ENCODE measurements at regions not wholly inside any gene's neighbourhood (a gene's known extent, or its start where the extent isn't known, plus 50 kb on each side); places are given as distances from the start of the nearest gene placed in this dataset.

- DNase-seq = no peak
These were observed 54.7 kb upstream of the DSCAM start for GRCh38 chr21:40901691-40902090.

DNA sequence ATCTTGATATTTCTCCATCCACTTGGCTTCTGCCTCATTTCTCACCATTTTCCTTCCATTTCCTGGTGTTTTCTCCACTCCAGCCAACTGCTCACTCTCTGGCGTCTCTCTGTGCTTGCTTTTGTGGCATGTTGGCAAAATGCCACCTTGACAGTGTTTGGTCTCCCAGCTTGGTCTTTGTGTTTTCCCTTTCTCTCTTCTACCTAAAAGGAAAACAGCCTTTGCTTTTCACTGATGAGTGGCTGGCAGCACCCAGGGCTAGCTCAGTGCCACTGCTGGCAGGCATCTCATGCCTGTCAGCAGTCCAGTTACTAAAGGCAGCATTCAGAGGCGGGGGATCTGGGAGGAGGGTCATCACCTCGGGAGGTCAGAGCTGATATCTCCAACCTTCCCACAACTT lies 55.3 kb upstream of the DSCAM start:
- no peak for DNase-seq

- no peak for DNase-seq
These were observed 56.0 kb upstream of the DSCAM start for GRCh38 chr21:40902993-40903392.

- DNase-seq = no peak
These were observed 58.3 kb upstream of the DSCAM start for GRCh38 chr21:40905251-40905650.

DNA sequence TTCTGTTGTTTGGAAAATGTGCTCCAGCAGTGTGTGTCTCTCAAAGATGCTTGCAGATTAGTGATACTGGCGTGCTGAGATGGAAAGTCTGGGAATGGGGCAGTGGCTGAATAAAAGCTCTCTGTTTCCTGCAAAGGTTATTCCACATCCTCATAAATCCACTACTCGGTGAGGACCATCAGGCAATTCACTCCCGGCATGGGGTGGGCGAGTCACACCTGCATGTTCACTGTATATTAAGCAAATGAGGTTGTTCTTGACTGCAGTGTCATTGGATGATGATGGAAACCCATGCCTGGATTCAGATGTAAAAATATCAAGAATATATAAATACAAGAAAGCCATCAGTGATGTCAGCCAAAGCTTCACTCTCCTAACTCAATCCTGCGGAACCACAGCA lies 65.4 kb upstream of the DSCAM start:
- no peak for DNase-seq

DNA sequence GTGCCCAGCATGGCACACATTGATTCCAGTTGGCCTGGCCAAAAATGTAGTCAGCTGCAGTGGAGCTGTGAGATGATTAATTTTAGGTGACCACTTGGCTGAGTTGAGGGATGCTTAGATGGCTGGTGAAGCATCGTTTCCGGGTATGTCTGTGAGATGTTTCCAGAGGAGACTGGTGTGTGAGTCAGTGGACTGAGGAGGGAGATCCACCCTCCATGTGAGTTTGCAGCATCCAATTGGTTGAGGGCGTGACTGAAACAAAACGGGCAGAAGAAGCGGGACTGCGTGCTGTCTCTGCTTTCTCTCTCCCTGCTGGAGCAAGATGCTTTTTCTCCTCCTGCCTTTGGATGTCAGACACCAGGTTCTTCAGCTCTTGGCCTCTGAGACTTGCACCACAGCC lies 68.2 kb upstream of the DSCAM start:
- no peak for DNase-seq

- DNase-seq = no peak
These were observed 76.4 kb upstream of the DSCAM start for GRCh38 chr21:40923407-40923806.

- DNase-seq = no peak
These were observed 76.9 kb upstream of the DSCAM start for GRCh38 chr21:40923901-40924300.

- DNase-seq = no peak
These were observed 77.7 kb upstream of the DSCAM start for GRCh38 chr21:40924641-40925040.

GRCh38 chr21:40926238-40926637 lies 79.3 kb upstream of the DSCAM start:
- no peak for DNase-seq

GRCh38 chr21:40929833-40930232 lies 82.9 kb upstream of the DSCAM start:
- no peak for DNase-seq

GRCh38 chr21:40931197-40931596 lies 84.2 kb upstream of the DSCAM start:
- DNase-seq = no peak

- no peak for DNase-seq
These were observed 89.2 kb upstream of the DSCAM start for GRCh38 chr21:40936178-40936577.

GRCh38 chr21:40936771-40937261 lies 89.9 kb upstream of the DSCAM start:
- no peak for DNase-seq

GRCh38 chr21:40938078-40938477 lies 91.1 kb upstream of the DSCAM start:
- no peak for DNase-seq

GRCh38 chr21:40938611-40939010 lies 91.7 kb upstream of the DSCAM start:
- no peak for DNase-seq

GRCh38 chr21:40947713-40948112 lies 100.8 kb upstream of the DSCAM start:
- no peak for DNase-seq

DNA sequence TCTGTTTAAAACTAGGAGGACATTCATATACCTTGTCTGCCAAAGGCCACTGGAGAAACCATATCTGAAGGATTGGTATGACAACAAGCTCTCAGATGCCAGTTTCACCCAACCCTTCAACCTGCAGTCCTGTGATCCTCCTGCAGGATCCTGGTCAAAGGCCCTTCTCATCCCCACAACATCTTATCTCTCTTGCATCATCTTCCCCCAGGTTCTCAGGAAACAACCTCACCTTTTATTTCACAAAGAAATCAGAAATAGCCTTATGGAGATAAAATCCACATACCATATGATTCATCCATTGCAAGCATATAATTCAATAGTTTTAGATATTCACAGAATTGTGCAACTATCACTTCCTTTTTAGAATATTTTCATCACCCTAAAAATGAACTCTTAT lies 104.0 kb upstream of the DSCAM start:
- no peak for DNase-seq

DNA sequence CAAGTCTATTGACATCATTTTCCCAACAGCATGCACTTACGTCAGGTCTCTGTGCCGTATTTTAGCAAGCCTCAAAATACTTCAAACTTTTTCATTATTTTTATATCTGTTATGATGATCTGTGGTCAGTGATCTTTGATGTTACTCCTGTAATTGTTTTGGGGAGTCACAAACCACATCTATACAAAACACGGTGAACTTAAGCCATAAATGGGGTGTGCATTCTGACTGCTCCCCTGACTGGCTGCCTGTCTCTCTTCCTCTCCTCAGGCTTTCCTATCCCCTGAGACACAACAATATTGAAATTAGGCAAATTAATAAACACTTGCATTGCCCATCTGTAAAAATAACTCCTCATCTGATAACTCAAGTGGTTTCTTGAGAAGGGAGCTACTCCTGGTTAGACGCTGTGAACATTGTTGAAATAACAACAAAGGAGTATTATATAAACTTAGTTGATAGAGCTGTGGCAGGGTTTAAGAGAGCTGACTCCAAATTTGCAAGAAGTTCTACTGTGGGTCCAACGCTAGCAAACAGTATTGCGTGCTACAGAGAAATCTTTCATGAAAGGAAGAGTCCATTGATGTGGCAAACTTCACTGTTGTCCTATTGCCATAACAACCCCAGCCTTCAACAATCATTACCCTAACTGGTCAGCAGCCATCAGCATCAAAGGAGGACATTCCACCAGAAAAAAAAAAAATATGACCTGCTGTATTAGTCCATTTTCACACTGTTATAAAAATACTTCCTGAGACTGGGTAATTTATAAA lies 105.8 kb upstream of the DSCAM start:
- DNase-seq = no peak

GRCh38 chr21:40964691-40965090 lies 117.7 kb upstream of the DSCAM start:
- DNase-seq = no peak

DNA sequence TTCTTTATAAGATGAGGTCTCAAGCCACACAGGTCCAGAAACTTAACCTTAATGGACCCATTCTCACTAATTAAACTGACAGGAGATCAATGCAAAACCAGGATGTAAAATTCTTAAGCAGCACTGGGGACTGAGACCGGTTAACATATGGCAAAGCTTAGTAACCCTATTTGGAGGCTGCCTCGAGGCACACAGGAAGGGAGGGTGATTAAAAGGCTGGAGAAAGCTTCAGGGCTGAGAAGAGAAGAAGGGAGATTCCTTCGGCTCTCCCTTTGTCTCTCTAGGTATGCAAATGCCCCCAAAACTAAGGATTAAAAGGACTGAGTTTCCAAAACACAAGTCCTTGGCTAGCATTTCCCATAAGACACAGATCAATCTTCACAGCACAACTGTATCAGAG lies 120.8 kb upstream of the DSCAM start:
- DNase-seq = no peak

- DNase-seq = no peak
These were observed 125.2 kb upstream of the DSCAM start for GRCh38 chr21:40972151-40972550.

- peak in 1 of 2 donors; percentile 27 for DNase-seq
These were observed 129.5 kb upstream of the DSCAM start for GRCh38 chr21:40976198-40977109.

GRCh38 chr21:40985370-40985769 lies 138.4 kb upstream of the DSCAM start:
- DNase-seq = no peak

All from bone marrow (tissue), 2 donors.